HepG2 (cell line): ENCODE measurements at regions not wholly inside any gene's neighbourhood (a gene's known extent, or its start where the extent isn't known, plus 50 kb on each side); places are given as distances from the start of the nearest gene placed in this dataset.

Experiments
- ATAC-seq: fragments of 200-7000 bp; cut with Tn5 transposase; 3 replicates; pipeline ENCODE4 v1.9.1; 2020; ENCODE audit warnings: mild to moderate bottlenecking, moderate library complexity
- BruUV-seq: library from RNA; stranded (reverse); fragments of 400-500 nt; replicated peaks from 2 replicates; lab custom pipeline; 2021; lab: Mats Ljungman, UMichigan
- CTCF ChIA-PET: fragments of 300-600 bp; formaldehyde crosslinking; extraction: SDS; loops from one replicate; lab custom pipeline; 2021; ENCODE audit warnings: low total read pairs, inconsistent platforms, low intra/inter-chr PET ratio; lab: Yijun Ruan, JAX
- POLR2A ChIA-PET: fragments of 350-600 bp; sonication (Branson Sonifier 250); formaldehyde crosslinking; loops from one replicate; lab custom pipeline; 2020; ENCODE audit warnings: antibody characterized with exemption, inconsistent platforms; lab: Yijun Ruan, JAX
- DNase-seq: peaks from one replicate; pipeline ENCODE4 v3.0.0-alpha.2; 2015; ENCODE audit warnings: low spot score
- FAIRE-seq: peaks from 3 replicates; lab custom pipeline; 2011; peaks lifted over from hg19 to GRCh38; lab: Jason Lieb, UNC
- H2AFZ ChIP-seq: one replicate; pipeline ENCODE4 v1.6.1; 2011; ENCODE audit warnings: low read length, inconsistent platforms
- H3K27ac ChIP-seq: fragments of 300-600 bp; 3 replicates; pipeline ENCODE4 v1.8.0; 2011; ENCODE audit warnings: mixed run types, mild to moderate bottlenecking, mixed read lengths, low read length, inconsistent platforms; ENCODE audit not compliant: insufficient read depth; ENCODE audit errors: extremely low read length
- H3K27me3 ChIP-seq, 2 experiments: fragments of 200-600 bp in 1 of 2; 2 replicates in 1 of 2; 3 replicates in 1 of 2; pipeline versions ENCODE4 v1.6.0 to v1.8.0; 2011; ENCODE audit warnings: low read length in 2 of 2, mild to moderate bottlenecking in 2 of 2, moderate library complexity in 2 of 2, inconsistent platforms in 1 of 2; ENCODE audit not compliant: insufficient read depth in 2 of 2, control insufficient read depth in 1 of 2
- H3K36me3 ChIP-seq, 2 experiments: fragments of 200-600 bp in 1 of 2; replicated peaks in 1 of 2; 2 replicates in 1 of 2; 3 replicates in 1 of 2; pipeline versions ENCODE4 v1.5.1 to v1.8.0; 2011; ENCODE audit warnings: low read length in 2 of 2, inconsistent platforms in 1 of 2; ENCODE audit not compliant: insufficient read depth in 2 of 2, control insufficient read depth in 1 of 2
- H3K4me1 ChIP-seq: 2 replicates; pipeline ENCODE4 v1.5.1; 2012; ENCODE audit warnings: low read length, inconsistent platforms; ENCODE audit not compliant: insufficient read depth
- H3K4me2 ChIP-seq: 2 replicates; pipeline ENCODE4 v1.6.0; 2011; ENCODE audit warnings: low read depth, low read length, inconsistent platforms
- H3K4me3 ChIP-seq, 3 experiments: fragments of 200-600 bp in 1 of 3; sonication (generic), shearing (Covaris generic) in 1 of 3; replicated peaks in 1 of 3; 2 replicates each; pipeline ENCODE4 v1.5.1; 2011 to 2016; ENCODE audit warnings: low read length in 3 of 3, inconsistent platforms in 2 of 3, low read depth in 2 of 3, mild to moderate bottlenecking in 2 of 3, control low read depth in 1 of 3, mixed read lengths in 1 of 3; ENCODE audit not compliant: insufficient read depth in 1 of 3
- H3K79me2 ChIP-seq: one replicate; pipeline ENCODE4 v1.6.1; 2011; ENCODE audit warnings: low read length, inconsistent platforms; ENCODE audit not compliant: insufficient read depth
- H3K9ac ChIP-seq: 2 replicates; pipeline ENCODE4 v1.6.0; 2011; ENCODE audit warnings: mild to moderate bottlenecking, low read depth, low read length, inconsistent platforms; ENCODE audit not compliant: insufficient read depth
- H3K9me3 ChIP-seq: 2 replicates; pipeline ENCODE4 v1.5.1; 2012; ENCODE audit warnings: mild to moderate bottlenecking, low read length
- H4K20me1 ChIP-seq: 2 replicates; pipeline ENCODE4 v1.6.0; 2011; ENCODE audit warnings: inconsistent platforms, mild to moderate bottlenecking, low read length, moderate library complexity; ENCODE audit not compliant: insufficient read depth
- AHDC1 ChIP-seq: sonication (generic); formaldehyde crosslinking; IDR thresholded peaks from 2 replicates; pipeline ENCODE4 v1.5.1; 2020; ENCODE audit warnings: mild to moderate bottlenecking, missing genetic modification reagents, borderline replicate concordance
- BORCS8-MEF2B ChIP-seq: sonication (generic); formaldehyde crosslinking; IDR thresholded peaks from 2 replicates; pipeline ENCODE4 v1.8.0; 2022; ENCODE audit warnings: mild to moderate bottlenecking, missing genetic modification reagents
- MYC ChIP-seq: sonication (generic); formaldehyde crosslinking; IDR thresholded peaks from 2 replicates; pipeline ENCODE4 v1.9.0; 2021; ENCODE audit warnings: missing genetic modification reagents, borderline replicate concordance
- ZFX ChIP-seq: sonication (generic); formaldehyde crosslinking; IDR thresholded peaks from 2 replicates; pipeline ENCODE4 v1.4.0; 2020; ENCODE audit warnings: mild to moderate bottlenecking, low read depth, missing genetic modification reagents, moderate library complexity
- WGBS: methylation state at CpG from one replicate; pipeline ENCODE4 v1.1.6; 2017; ENCODE audit warnings: low lambda C conversion rate; 5-methylcytosine and 5-hydroxymethylcytosine counted together
- in situ Hi-C: cut with HindIII; loops from 2 replicates; pipeline ENCODE4 v1.10.0; 2017; ENCODE audit warnings: low pct_unique_long_range_greater_than_20kb; ENCODE audit not compliant: extremely low pct_ligation_motif_present
- intact Hi-C: fragments of 100-400 bp; cut with micrococcal nuclease; formaldehyde crosslinking; loops from one replicate; pipeline ENCODE4 v1.10.0; 2022; ENCODE audit not compliant: unreplicated experiment

- POLR2A ChIA-PET: no interaction called here
- Histone ChIP-seq H3K27me3 (no peaks in the 10 kb centered on the region), H3K4me1 (peaks cover 12% of the 10 kb centered on the region), H3K4me2 (no peak overlapping the region), H2AFZ (no peak overlapping the region), H3K4me3 (no peak overlapping the region), H3K9ac (no peak overlapping the region), H3K27ac (no peak overlapping the region), H4K20me1 (no peaks in the 10 kb centered on the region), H3K9me3 (no peaks in the 10 kb centered on the region), H3K36me3 (no peaks in the 10 kb centered on the region), H3K79me2 (no peaks in the 10 kb centered on the region)
- no TSS peak for BruUV-seq
- CTCF ChIA-PET: no interaction called here
- intact Hi-C loops: no loop called here
- FAIRE-seq: no peak
- no peak for ATAC-seq
- in situ Hi-C loops: no loop called here
- 77% methylated on average over 7 of the region's 7 CpGs for WGBS
- DNase-seq: no peak
- TF ChIP-seq MYC (CRISPR knock-in tag) (no peak), BORCS8-MEF2B (no peak), AHDC1 (CRISPR knock-in tag) (no peak), ZFX (CRISPR knock-in tag) (no peak)
These were observed 93.1 kb downstream of the HFE start for GRCh38 chr6:26180346-26180745.
